ENCODE measurements at regions not wholly inside any gene's neighbourhood (a gene's known extent, or its start where the extent isn't known, plus 50 kb on each side); places are given as distances from the start of the nearest gene placed in this dataset.

- TF ChIP-seq, protein P1, sequence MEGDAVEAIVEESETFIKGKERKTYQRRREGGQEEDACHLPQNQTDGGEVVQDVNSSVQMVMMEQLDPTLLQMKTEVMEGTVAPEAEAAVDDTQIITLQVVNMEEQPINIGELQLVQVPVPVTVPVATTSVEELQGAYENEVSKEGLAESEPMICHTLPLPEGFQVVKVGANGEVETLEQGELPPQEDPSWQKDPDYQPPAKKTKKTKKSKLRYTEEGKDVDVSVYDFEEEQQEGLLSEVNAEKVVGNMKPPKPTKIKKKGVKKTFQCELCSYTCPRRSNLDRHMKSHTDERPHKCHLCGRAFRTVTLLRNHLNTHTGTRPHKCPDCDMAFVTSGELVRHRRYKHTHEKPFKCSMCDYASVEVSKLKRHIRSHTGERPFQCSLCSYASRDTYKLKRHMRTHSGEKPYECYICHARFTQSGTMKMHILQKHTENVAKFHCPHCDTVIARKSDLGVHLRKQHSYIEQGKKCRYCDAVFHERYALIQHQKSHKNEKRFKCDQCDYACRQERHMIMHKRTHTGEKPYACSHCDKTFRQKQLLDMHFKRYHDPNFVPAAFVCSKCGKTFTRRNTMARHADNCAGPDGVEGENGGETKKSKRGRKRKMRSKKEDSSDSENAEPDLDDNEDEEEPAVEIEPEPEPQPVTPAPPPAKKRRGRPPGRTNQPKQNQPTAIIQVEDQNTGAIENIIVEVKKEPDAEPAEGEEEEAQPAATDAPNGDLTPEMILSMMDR (IDR thresholded peaks at IDR 0.05) = no peak
- TF ChIP-seq POLR2A (IDR thresholded peaks at IDR 0.05) = no peak
These were observed 135.5 kb downstream of the SEC61B start for GRCh38 chr9:99357575-99357974.
